ENCODE measurements at regions not wholly inside any gene's neighbourhood (a gene's known extent, or its start where the extent isn't known, plus 50 kb on each side); places are given as distances from the start of the nearest gene placed in this dataset.

DNA sequence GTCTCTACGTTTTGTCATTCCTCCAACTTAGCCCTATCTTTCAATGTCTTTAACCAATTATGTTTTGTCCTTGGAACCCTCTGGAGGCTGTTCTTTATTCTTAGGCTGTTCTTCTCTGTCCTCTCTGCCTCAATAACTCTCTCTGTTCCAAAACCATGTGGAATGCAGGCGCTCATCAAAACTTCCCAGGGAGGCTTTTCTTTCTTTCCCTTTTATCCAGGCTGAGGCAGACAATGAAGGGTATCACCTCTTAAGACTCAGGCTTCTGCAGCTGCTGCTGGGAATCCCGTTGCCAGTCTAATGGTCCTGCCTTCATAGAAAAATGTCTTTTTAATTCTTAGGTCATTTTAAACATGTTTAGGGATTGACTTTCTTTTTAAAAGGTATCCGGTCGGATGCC is 544.7 kb downstream of the CDH26 start:
- Histone ChIP-seq H2BK12ac (ENCODE audit: low read depth, low read length) (no peak overlapping the region), H3K56ac (replicated peaks; ENCODE audit: insufficient read length, low read depth, low read length) (no peak overlapping the region), H3K79me1 (ENCODE audit: low read depth, low read length) (no peaks in the 10 kb centered on the region), H3K79me2 (ENCODE audit: control insufficient read depth in 1 of 2, insufficient read depth in 2 of 2, low read length in 2 of 2) (no peaks in the 10 kb centered on the region), H3K27me3 (replicated peaks in 1 of 4; ENCODE audit: control insufficient read depth in 3 of 4, extremely low read depth in 1 of 4, insufficient read depth in 3 of 4, low read length in 3 of 4) (no peaks in the 10 kb centered on the region), H3K23me2 (ENCODE audit: low read depth, low read length) (peaks cover 13% of the 10 kb centered on the region; the same call in 1 of the 2 replicates), H4K20me1 (replicated peaks in 1 of 2; ENCODE audit: control insufficient read depth in 1 of 2, insufficient read depth in 2 of 2, low read length in 2 of 2) (no peaks in the 10 kb centered on the region), H2BK120ac (replicated peaks; ENCODE audit: low read depth, low read length) (no peak overlapping the region), H3K9me3 (ENCODE audit: insufficient read depth in 2 of 2, low read depth in 1 of 2, low read length in 1 of 2) (no peaks in the 10 kb centered on the region), H3K9ac (replicated peaks in 1 of 4; ENCODE audit: extremely low read depth in 1 of 4, low read depth in 3 of 4, low read length in 3 of 4) (no peak overlapping the region), H2BK15ac (ENCODE audit: low read length) (no peak overlapping the region), H4K8ac (ENCODE audit: extremely low read depth, insufficient read depth, low read length) (no peak overlapping the region), H4K91ac (replicated peaks; ENCODE audit: insufficient read length, low read length) (no peak overlapping the region), H3K4me1 (replicated peaks in 1 of 4; ENCODE audit: control insufficient read depth in 3 of 4, insufficient read depth in 4 of 4, low read length in 3 of 4) (no peaks in the 10 kb centered on the region), H2AK5ac (ENCODE audit: low read depth, low read length) (no peak overlapping the region), H3K27ac (ENCODE audit: low read depth, low read length) (no peak overlapping the region), H3K4me2 (ENCODE audit: insufficient read depth in 1 of 2, low read depth in 2 of 2, low read length in 2 of 2) (no peak overlapping the region), H3K14ac (ENCODE audit: insufficient read length) (no peak overlapping the region), H3K4me3 (ENCODE audit: extremely low read depth in 1 of 4, insufficient read depth in 2 of 4, low read depth in 3 of 4, low read length in 4 of 4) (no peak overlapping the region), H3K23ac (ENCODE audit: insufficient read length) (no peak overlapping the region), H3K4ac (replicated peaks; ENCODE audit: insufficient read length, low read depth, low read length) (no peak overlapping the region), H3K18ac (ENCODE audit: extremely low read depth, low read length) (no peak overlapping the region), H2BK20ac (ENCODE audit: low read length) (no peak overlapping the region), H4K5ac (ENCODE audit: insufficient read length, low read depth, low read length) (no peak overlapping the region), H2BK5ac (ENCODE audit: low read depth, low read length) (no peak overlapping the region), H3K36me3 (ENCODE audit: control insufficient read depth in 2 of 4, insufficient read depth in 4 of 4, low read length in 3 of 4) (no peaks in the 10 kb centered on the region), H2AFZ (ENCODE audit: low read length) (no peak overlapping the region)
- ChIA-PET POLR2A (ENCODE audit: partially characterized antibody) (no interaction called here), CTCF (ENCODE audit: partially characterized antibody) (no interaction called here)
- DNase-seq (ENCODE audit: low read depth in 1 of 2, low spot score in 2 of 2) (no peak), FAIRE-seq (no peak)
- TF ChIP-seq KDM4A (IDR thresholded peaks at IDR 0.05; ENCODE audit: low read depth, low read length, severe bottlenecking) (no peak), RFX5 (IDR thresholded peaks at IDR 0.05; ENCODE audit: borderline replicate concordance, low read depth, low read length) (no peak)
- WGBS, 2 experiments (ENCODE audit: extremely low coverage in 1 of 2, insufficient coverage in 1 of 2, insufficient read length in 1 of 2, insufficient replicate concordance in 2 of 2, low coverage in 1 of 2, low lambda C conversion rate in 2 of 2, missing lambda C conversion rate in 1 of 2), result 85% methylated on average over 4 of the region's 5 CpGs; no CpG with 5 or more reads in 1 of the 2 experiments

Data from H1 (cell line).